NB4 (cell line): ENCODE measurements at regions not wholly inside any gene's neighbourhood (a gene's known extent, or its start where the extent isn't known, plus 50 kb on each side); places are given as distances from the start of the nearest gene placed in this dataset.

Experiments
- CTCF ChIP-seq: IDR thresholded peaks from one replicate; pipeline ENCODE4 v1.5.1; 2012; ENCODE audit warnings: low read depth, low read length
- MYC ChIP-seq: IDR thresholded peaks from 2 replicates; pipeline ENCODE4 v1.6.1; 2011; ENCODE audit warnings: low read depth, low read length

- TF ChIP-seq CTCF (no peak), MYC (no peak)
These were observed 153.5 kb downstream of the HLX start for GRCh38 chr1:221032637-221033280.
